Right lobe of liver (tissue), 6 donors: ENCODE measurements at regions not wholly inside any gene's neighbourhood (a gene's known extent, or its start where the extent isn't known, plus 50 kb on each side); places are given as distances from the start of the nearest gene placed in this dataset.

Experiments used
- ATAC-seq, 4 donors: fragments of 200-7000 bp; cut with Tn5 transposase; one replicate each; pipeline ENCODE4 v1.9.1; 2020; ENCODE audit warnings: mild to moderate bottlenecking in 4 of 4, moderate library complexity in 4 of 4
- DNase-seq, 3 donors: peaks; one replicate each; pipeline ENCODE4 v3.0.0-alpha.2; 2020
- H3K27ac ChIP-seq, 3 donors: fragments of 200-600 bp; one replicate each; pipeline ENCODE4 v1.8.0; 2022
- H3K27me3 ChIP-seq, 2 donors: fragments of 200-600 bp; one replicate each; pipeline ENCODE4 v1.8.0; 2022
- H3K36me3 ChIP-seq, 4 donors: fragments of 200-600 bp; sonication (generic) in 1 of 4; one replicate each; pipeline versions ENCODE4 v1.5.1 to v1.8.0; 2017 to 2022; ENCODE audit warnings: control low read depth in 1 of 4
- H3K4me1 ChIP-seq, 4 donors: fragments of 200-600 bp; sonication (generic) in 1 of 4; one replicate each; pipeline versions ENCODE4 v1.5.1 to v1.8.0; 2017 to 2022; ENCODE audit warnings: control low read depth in 1 of 4
- H3K4me3 ChIP-seq, 3 donors: fragments of 200-600 bp; one replicate each; pipeline ENCODE4 v1.8.0; 2022
- H3K9me3 ChIP-seq, 4 donors: fragments of 200-600 bp; sonication (generic) in 1 of 4; one replicate each; pipeline versions ENCODE4 v1.5.1 to v1.8.0; 2017 to 2022; ENCODE audit warnings: control low read depth in 1 of 4
- POLR2A ChIP-seq: fragments of 450-650 bp; IDR thresholded peaks from one replicate; pipeline ENCODE4 v1.6.1; 2017; ENCODE audit warnings: antibody characterized with exemption, mild to moderate bottlenecking
- WGBS: methylation state at CpG from one replicate; pipeline ENCODE4 v1.1.6; 2018; ENCODE audit warnings: low coverage, low lambda C conversion rate; ENCODE audit not compliant: insufficient coverage; ENCODE audit errors: missing lambda C conversion rate; 5-methylcytosine and 5-hydroxymethylcytosine counted together
- intact Hi-C, 2 donors: fragments of 100-400 bp; cut with DNase I; formaldehyde crosslinking; loops; one replicate each; pipeline versions ENCODE4 v1.11.2 to v1.14.1; 2022
- TF ChIP-seq, protein P1 (sequence below), 4 donors: fragments of 200-600 bp in 3 of 4; fragments of 450-650 bp in 1 of 4; IDR thresholded peaks; one replicate each; pipeline versions ENCODE4 v1.5.1 to v1.8.0; 2016 to 2022; ENCODE audit warnings: antibody characterized with exemption in 4 of 4, mild to moderate bottlenecking in 2 of 4
- donor health status: DM: no; HTN: yes; CAD: no.
- donor health status: DM: no; HTN: no; CAD: no.
- donor health status: DM: no; HTN: no; CAD: no.
- donor health status: DM: no; HTN: yes; CAD: no.
- donor health status: DM: no; HTN: yes; CAD: no.

DNA sequence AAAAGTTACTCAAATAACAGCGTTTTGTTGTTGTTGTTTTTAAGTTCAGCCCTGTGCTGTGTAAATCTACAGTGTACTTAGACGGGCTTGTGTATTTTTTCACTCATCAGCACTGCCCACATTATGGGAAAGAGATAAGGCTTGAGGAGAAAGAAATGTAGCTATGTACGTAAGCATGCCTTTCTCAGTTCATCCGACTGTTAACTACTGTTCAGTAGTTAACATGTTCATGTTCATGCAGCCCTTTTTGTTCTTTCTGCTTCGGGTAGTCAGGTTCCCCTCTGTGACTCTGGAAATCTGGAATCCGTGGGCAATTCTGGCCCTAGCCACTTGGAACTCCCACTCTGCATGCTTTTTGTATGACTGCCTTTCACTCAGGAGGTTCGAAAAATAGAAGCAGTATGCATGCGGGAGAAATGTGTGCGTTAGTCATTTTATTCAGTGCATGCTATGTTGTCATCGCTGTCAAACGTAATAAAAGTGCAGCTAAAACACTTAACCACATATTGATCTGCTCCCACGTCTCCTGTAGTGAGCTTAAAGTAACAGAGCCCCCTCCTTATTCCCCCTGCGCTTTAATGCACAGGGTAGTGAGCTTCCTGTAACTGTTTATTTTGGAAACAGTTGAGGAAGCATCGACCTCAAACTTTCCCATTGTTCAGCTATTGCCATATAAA, 283.1 kb upstream of the NR2F2 start:
- H3K4me3 ChIP-seq: no peak overlapping the region
- DNase-seq (no peak), ATAC-seq (peak in 1 of 4 donors; percentile 25)
- no peaks in the 10 kb centered on the region for H3K27me3 ChIP-seq
- H3K4me1 ChIP-seq: no peaks in the 10 kb centered on the region
- H3K27ac ChIP-seq: no peak overlapping the region
- no peaks in the 10 kb centered on the region for H3K36me3 ChIP-seq
- intact Hi-C loops: no loop called here
- WGBS: 32% methylated on average over 14 of the region's 14 CpGs
- no peaks in the 10 kb centered on the region for H3K9me3 ChIP-seq
- no peak for TF ChIP-seq POLR2A
- TF ChIP-seq, protein P1, sequence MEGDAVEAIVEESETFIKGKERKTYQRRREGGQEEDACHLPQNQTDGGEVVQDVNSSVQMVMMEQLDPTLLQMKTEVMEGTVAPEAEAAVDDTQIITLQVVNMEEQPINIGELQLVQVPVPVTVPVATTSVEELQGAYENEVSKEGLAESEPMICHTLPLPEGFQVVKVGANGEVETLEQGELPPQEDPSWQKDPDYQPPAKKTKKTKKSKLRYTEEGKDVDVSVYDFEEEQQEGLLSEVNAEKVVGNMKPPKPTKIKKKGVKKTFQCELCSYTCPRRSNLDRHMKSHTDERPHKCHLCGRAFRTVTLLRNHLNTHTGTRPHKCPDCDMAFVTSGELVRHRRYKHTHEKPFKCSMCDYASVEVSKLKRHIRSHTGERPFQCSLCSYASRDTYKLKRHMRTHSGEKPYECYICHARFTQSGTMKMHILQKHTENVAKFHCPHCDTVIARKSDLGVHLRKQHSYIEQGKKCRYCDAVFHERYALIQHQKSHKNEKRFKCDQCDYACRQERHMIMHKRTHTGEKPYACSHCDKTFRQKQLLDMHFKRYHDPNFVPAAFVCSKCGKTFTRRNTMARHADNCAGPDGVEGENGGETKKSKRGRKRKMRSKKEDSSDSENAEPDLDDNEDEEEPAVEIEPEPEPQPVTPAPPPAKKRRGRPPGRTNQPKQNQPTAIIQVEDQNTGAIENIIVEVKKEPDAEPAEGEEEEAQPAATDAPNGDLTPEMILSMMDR (IDR thresholded peaks at IDR 0.05): no peak

DNA sequence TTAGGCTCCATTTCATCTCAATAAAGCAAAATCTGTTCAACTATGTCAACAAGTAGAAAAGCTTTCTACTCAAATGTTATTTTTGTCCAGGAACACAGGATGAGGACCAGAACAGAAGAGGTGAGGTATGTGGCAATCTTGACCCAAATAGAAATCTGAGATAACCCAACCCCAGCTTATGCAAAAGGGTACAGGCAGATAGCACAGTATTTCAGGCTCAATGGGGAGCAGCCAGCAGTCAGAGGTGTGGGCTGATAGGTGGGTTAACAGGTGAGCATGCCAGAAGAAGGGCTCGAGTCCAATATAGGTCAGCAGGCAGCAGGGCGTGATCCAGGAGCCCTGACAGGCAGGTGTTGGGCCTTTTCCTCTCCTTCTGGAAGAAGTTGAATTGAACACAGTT, 281.2 kb upstream of the NR2F2 start:
- no peaks in the 10 kb centered on the region for H3K9me3 ChIP-seq
- no peak for DNase-seq
- no peak for ATAC-seq
- TF ChIP-seq, protein P1 (IDR thresholded peaks at IDR 0.05): no peak
- TF ChIP-seq POLR2A: no peak
- H3K4me3 ChIP-seq: no peak overlapping the region
- H3K27ac ChIP-seq: no peak overlapping the region
- peaks cover 0 to 9% (median 2%) of the 10 kb centered on the region in 4 donors for H3K4me1 ChIP-seq
- intact Hi-C loops: no loop called here
- 72% methylated on average over 2 of the region's 2 CpGs for WGBS
- H3K36me3 ChIP-seq: no peaks in the 10 kb centered on the region
- H3K27me3 ChIP-seq: no peaks in the 10 kb centered on the region

DNA sequence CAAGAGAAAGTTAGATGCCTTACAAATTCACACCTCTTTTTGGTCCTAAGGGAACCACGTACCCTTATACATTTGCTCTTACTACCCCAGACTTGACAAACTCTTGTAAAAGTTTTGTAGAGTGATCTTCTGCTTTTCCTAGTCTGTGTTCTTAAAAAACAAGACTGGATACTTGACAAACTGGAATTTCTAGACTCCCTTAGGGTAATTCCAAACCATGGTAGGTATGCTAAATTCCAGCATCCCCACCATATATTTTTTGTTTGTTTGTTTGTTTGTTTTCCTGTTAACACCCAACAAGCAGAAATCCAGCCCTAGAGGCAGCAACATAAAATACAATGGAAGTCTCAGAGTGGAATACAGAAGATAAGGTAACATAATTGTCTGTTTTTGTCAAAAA, 280.7 kb upstream of the NR2F2 start:
- intact Hi-C loops: no loop called here
- Histone ChIP-seq H3K4me3 (no peak overlapping the region), H3K36me3 (no peaks in the 10 kb centered on the region), H3K27me3 (no peaks in the 10 kb centered on the region), H3K4me1 (peaks cover 0 to 14% (median 2%) of the 10 kb centered on the region in 4 donors), H3K27ac (no peak overlapping the region), H3K9me3 (no peaks in the 10 kb centered on the region)
- TF ChIP-seq, protein P1 (IDR thresholded peaks at IDR 0.05): no peak
- no peak for TF ChIP-seq POLR2A
- ATAC-seq: no peak
- 67% methylated on average over 1 of the region's 1 CpG for WGBS
- DNase-seq: no peak

DNA sequence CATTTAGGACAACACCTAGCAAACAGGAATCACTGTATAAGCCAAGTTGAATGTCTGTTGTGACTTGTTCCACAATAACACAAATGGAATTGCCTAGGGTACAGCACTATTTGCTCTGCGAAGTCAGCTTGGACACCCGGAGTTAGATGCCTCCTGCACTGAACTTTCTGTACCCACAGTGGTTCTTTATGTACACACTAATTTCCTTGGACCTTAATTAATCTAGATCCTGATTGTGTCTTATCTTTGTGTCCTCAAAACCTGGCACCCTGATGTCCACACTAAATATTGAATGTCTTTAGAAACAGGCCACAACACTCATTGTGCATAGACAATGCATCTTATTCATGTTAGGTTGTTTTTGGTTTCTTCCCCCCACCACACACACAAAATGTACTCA, 278.9 kb upstream of the NR2F2 start:
- no peaks in the 10 kb centered on the region for H3K9me3 ChIP-seq
- TF ChIP-seq POLR2A: no peak
- TF ChIP-seq, protein P1 (IDR thresholded peaks at IDR 0.05): no peak
- WGBS: no CpG with 5 or more reads among the region's 2 CpGs
- no peak overlapping the region for H3K27ac ChIP-seq
- ATAC-seq: no peak
- H3K4me1 ChIP-seq: peaks cover 0 to 14% (median 2%) of the 10 kb centered on the region in 4 donors
- DNase-seq: no peak
- H3K4me3 ChIP-seq: no peak overlapping the region
- no peaks in the 10 kb centered on the region for H3K27me3 ChIP-seq
- H3K36me3 ChIP-seq: no peaks in the 10 kb centered on the region
- intact Hi-C loops: no loop called here
